Esophagus muscularis mucosa (tissue), 4 donors: ENCODE measurements at regions not wholly inside any gene's neighbourhood (a gene's known extent, or its start where the extent isn't known, plus 50 kb on each side); places are given as distances from the start of the nearest gene placed in this dataset.

Experiments
- DNase-seq: peaks from one replicate; pipeline ENCODE4 v3.0.0-alpha.2; 2017; ENCODE audit errors: extremely low spot score
- H3K27ac ChIP-seq, 4 donors: fragments of 200-600 bp; sonication (generic); replicated peaks in 1 of 4; 1 replicate in 3 of 4; 2 replicates in 1 of 4; pipeline ENCODE4 v1.5.1; 2016 to 2019; ENCODE audit warnings: mild to moderate bottlenecking in 1 of 4
- H3K27me3 ChIP-seq, 4 donors: fragments of 200-600 bp; sonication (generic); one replicate each; pipeline versions ENCODE4 v1.5.1 to v1.6.0; 2016 to 2019
- H3K36me3 ChIP-seq, 4 donors: fragments of 200-600 bp; sonication (generic); one replicate each; pipeline ENCODE4 v1.5.1; 2016 to 2019
- H3K4me1 ChIP-seq, 4 donors: fragments of 200-600 bp; sonication (generic); one replicate each; pipeline ENCODE4 v1.5.1; 2016 to 2019
- H3K4me3 ChIP-seq, 4 donors: fragments of 200-600 bp; sonication (generic); 1 replicate in 2 of 4; 2 replicates in 2 of 4; pipeline ENCODE4 v1.5.1; 2016 to 2019; ENCODE audit warnings: mild to moderate bottlenecking in 4 of 4, moderate library complexity in 1 of 4
- H3K9me3 ChIP-seq, 4 donors: fragments of 200-600 bp; sonication (generic); 1 replicate in 3 of 4; 2 replicates in 1 of 4; pipeline ENCODE4 v1.5.1; 2016 to 2019
- CTCF ChIP-seq, 3 experiments: fragments of 200-600 bp in 2 of 3; fragments of 450-650 bp in 1 of 3; sonication (generic) in 2 of 3; IDR thresholded peaks; one replicate each; pipeline ENCODE4 v1.5.1; 2017 to 2019; ENCODE audit warnings: antibody characterized with exemption in 3 of 3, mild to moderate bottlenecking in 2 of 3, moderate library complexity in 1 of 3
- EP300 ChIP-seq: sonication (generic); formaldehyde crosslinking; IDR thresholded peaks from one replicate; pipeline ENCODE4 v1.6.1; 2017; ENCODE audit warnings: antibody characterized with exemption
- POLR2A ChIP-seq: fragments of 450-650 bp; IDR thresholded peaks from one replicate; pipeline ENCODE4 v1.6.1; 2017; ENCODE audit warnings: antibody characterized with exemption, moderate library complexity, mild to moderate bottlenecking, low read depth
- POLR2AphosphoS5 ChIP-seq, 2 donors: sonication (generic); formaldehyde crosslinking; IDR thresholded peaks; one replicate each; pipeline ENCODE4 v1.6.1; 2017; ENCODE audit warnings: antibody characterized with exemption in 2 of 2
- WGBS: methylation state at CpG from one replicate; pipeline ENCODE4 v1.1.5; 2018; 5-methylcytosine and 5-hydroxymethylcytosine counted together
- intact Hi-C: fragments of 100-400 bp; cut with DNase I; formaldehyde crosslinking; loops from one replicate; pipeline ENCODE4 v1.15.1; 2023

GRCh38 chr1:238409191-238409850, 518.6 kb upstream of the ZP4 start:
- TF ChIP-seq CTCF (IDR thresholded peaks at IDR 0.05) (no peak), EP300 (no peak), POLR2A (no peak), POLR2AphosphoS5 (IDR thresholded peaks at IDR 0.05) (no peak)

GRCh38 chr1:238408737-238409136, 518.0 kb upstream of the ZP4 start:
- intact Hi-C loops, result no loop called here

More at GRCh38 chr1:238409191-238409850, 518.6 kb upstream of the ZP4 start:
- Histone ChIP-seq H3K4me1 (peaks cover 0 to 10% (median 8%) of the 10 kb centered on the region in 4 donors), H3K36me3 (no peaks in the 10 kb centered on the region), H3K4me3 (no peak overlapping the region), H3K27me3 (no peaks in the 10 kb centered on the region), H3K9me3 (no peaks in the 10 kb centered on the region), H3K27ac (no peak overlapping the region)
- no peak for DNase-seq
- intact Hi-C loops, result no loop called here
- 65% methylated on average over 3 of the region's 3 CpGs for WGBS

GRCh38 chr1:238406098-238406860, 515.6 kb upstream of the ZP4 start:
- peaks cover 0 to 13% (median 10%) of the 10 kb centered on the region in 4 donors for H3K4me1 ChIP-seq
- no peaks in the 10 kb centered on the region for H3K36me3 ChIP-seq
- no peaks in the 10 kb centered on the region for H3K9me3 ChIP-seq
- no peak for DNase-seq
- TF ChIP-seq POLR2AphosphoS5 (IDR thresholded peaks at IDR 0.05) (no peak), EP300 (no peak), POLR2A (no peak), CTCF (IDR thresholded peaks at IDR 0.05) (no peak)
- H3K27ac ChIP-seq, result no peak overlapping the region
- WGBS, result 68% methylated on average over 3 of the region's 3 CpGs
- intact Hi-C loops, result no loop called here
- no peaks in the 10 kb centered on the region for H3K27me3 ChIP-seq
- H3K4me3 ChIP-seq, result no peak overlapping the region

More at GRCh38 chr1:238408737-238409136, 518.0 kb upstream of the ZP4 start:
- Histone ChIP-seq H3K4me3 (no peak overlapping the region), H3K36me3 (no peaks in the 10 kb centered on the region), H3K27ac (no peak overlapping the region), H3K9me3 (no peaks in the 10 kb centered on the region), H3K27me3 (no peaks in the 10 kb centered on the region), H3K4me1 (peaks cover 0 to 10% (median 8%) of the 10 kb centered on the region in 4 donors)
- 98% methylated on average over 3 of the region's 3 CpGs for WGBS
- DNase-seq, result no peak
- TF ChIP-seq POLR2AphosphoS5 (IDR thresholded peaks at IDR 0.05), result no peak
- TF ChIP-seq POLR2A, result no peak
- TF ChIP-seq CTCF (IDR thresholded peaks at IDR 0.05), result no peak
- TF ChIP-seq EP300, result no peak

GRCh38 chr1:238404921-238405320, 514.2 kb upstream of the ZP4 start:
- DNase-seq, result no peak
- Histone ChIP-seq H3K36me3 (no peaks in the 10 kb centered on the region), H3K27ac (no peak overlapping the region), H3K9me3 (no peaks in the 10 kb centered on the region), H3K27me3 (no peaks in the 10 kb centered on the region), H3K4me3 (no peak overlapping the region), H3K4me1 (peaks cover 0 to 12% (median 7%) of the 10 kb centered on the region in 4 donors)
- intact Hi-C loops, result no loop called here
- TF ChIP-seq CTCF (IDR thresholded peaks at IDR 0.05) (no peak), POLR2AphosphoS5 (IDR thresholded peaks at IDR 0.05) (no peak), EP300 (no peak)
- 72% methylated on average over 2 of the region's 2 CpGs for WGBS
